Spleen (tissue), 11 donors: ENCODE measurements at regions not wholly inside any gene's neighbourhood (a gene's known extent, or its start where the extent isn't known, plus 50 kb on each side); places are given as distances from the start of the nearest gene placed in this dataset.

Source experiments
- DNase-seq: peaks from one replicate; pipeline ENCODE4 v3.0.0-alpha.2; 2020
- H3K27ac ChIP-seq, 8 donors: fragments of 200-600 bp; sonication (generic) in 7 of 8; 1 replicate in 4 of 8; 2 replicates in 4 of 8; pipeline versions ENCODE4 v1.5.0 to v1.8.0; 2016 to 2021; ENCODE audit warnings: inconsistent platforms in 4 of 8, mild to moderate bottlenecking in 4 of 8, moderate library complexity in 1 of 8
- H3K27me3 ChIP-seq, 7 donors: fragments of 200-600 bp; sonication (generic) in 6 of 7; replicated peaks in 1 of 7; 1 replicate in 4 of 7; 2 replicates in 3 of 7; pipeline versions ENCODE4 v1.5.0 to v1.8.0; 2016 to 2021; ENCODE audit warnings: inconsistent platforms in 3 of 7, mild to moderate bottlenecking in 1 of 7
- H3K36me3 ChIP-seq, 6 donors: fragments of 200-600 bp; sonication (generic) in 5 of 6; 1 replicate in 4 of 6; 2 replicates in 2 of 6; pipeline versions ENCODE4 v1.5.0 to v1.8.0; 2016 to 2021; ENCODE audit warnings: inconsistent platforms in 2 of 6
- H3K4me1 ChIP-seq, 6 donors: fragments of 200-600 bp; sonication (generic) in 5 of 6; 1 replicate in 3 of 6; 2 replicates in 3 of 6; pipeline versions ENCODE4 v1.5.0 to v1.8.0; 2016 to 2021; ENCODE audit warnings: inconsistent platforms in 3 of 6
- H3K4me3 ChIP-seq, 8 donors: fragments of 200-600 bp; sonication (generic) in 7 of 8; 1 replicate in 4 of 8; 2 replicates in 4 of 8; pipeline versions ENCODE4 v1.5.0 to v1.8.0; 2016 to 2021; ENCODE audit warnings: inconsistent platforms in 4 of 8, mild to moderate bottlenecking in 4 of 8, moderate library complexity in 2 of 8
- H3K9me3 ChIP-seq, 8 donors: fragments of 200-600 bp; sonication (generic) in 7 of 8; 1 replicate in 4 of 8; 2 replicates in 4 of 8; pipeline versions ENCODE4 v1.5.0 to v1.8.0; 2016 to 2021; ENCODE audit warnings: inconsistent platforms in 4 of 8
- POLR2A ChIP-seq, 3 donors: fragments of 450-650 bp; IDR thresholded peaks; one replicate each; pipeline ENCODE4 v1.5.1; 2017; ENCODE audit warnings: antibody characterized with exemption in 3 of 3, mild to moderate bottlenecking in 1 of 3
- POLR2AphosphoS5 ChIP-seq, 3 donors: sonication (generic); formaldehyde crosslinking; IDR thresholded peaks; one replicate each; pipeline ENCODE4 v1.5.1; 2017; ENCODE audit warnings: antibody characterized with exemption in 3 of 3
- WGBS, 5 donors: extraction: QIAGEN DNeasy Blood & Tissue Kit in 3 of 5; methylation state at CpG; one replicate each; pipeline versions ENCODE4 v1.1.5 to v1.1.7; 2013 to 2018; 5-methylcytosine and 5-hydroxymethylcytosine counted together
- intact Hi-C: fragments of 100-400 bp; cut with DNase I; formaldehyde crosslinking; loops from one replicate; pipeline ENCODE4 v1.15.0; 2023; ENCODE audit warnings: low total_unique reads
- TF ChIP-seq, protein P1 (sequence below), 11 experiments: fragments of 200-600 bp in 7 of 11; fragments of 450-650 bp in 4 of 11; sonication (generic) in 4 of 11; IDR thresholded peaks in 8 of 11; conservative IDR thresholded peaks in 3 of 11; 1 replicate in 7 of 11; 2 replicates in 4 of 11; pipeline versions ENCODE4 v1.4.0 to v1.8.0; 2016 to 2021; ENCODE audit warnings: antibody characterized with exemption in 11 of 11, inconsistent platforms in 4 of 11, mild to moderate bottlenecking in 1 of 11
- donor health status: healthy with polysubstance abuse.
- donor health status: DM: no; HTN: no; CAD: no; lungs with moderate emphysema.
- donor health status: DM: no; HTN: no; CAD: no.
- donor health status: Bipolar disorder and iron deficiency.
- donor health status: healthy.
- donor health status: DM: no; HTN: no; CAD: no.
- donor health status: DM: yes; HTN: yes; CAD: no.

- 15 to 52% (median 24%) methylated on average over 2 of the region's 2 CpGs for whole genome bisulfite sequencing, 5 donors
- TF ChIP-seq, protein P1, sequence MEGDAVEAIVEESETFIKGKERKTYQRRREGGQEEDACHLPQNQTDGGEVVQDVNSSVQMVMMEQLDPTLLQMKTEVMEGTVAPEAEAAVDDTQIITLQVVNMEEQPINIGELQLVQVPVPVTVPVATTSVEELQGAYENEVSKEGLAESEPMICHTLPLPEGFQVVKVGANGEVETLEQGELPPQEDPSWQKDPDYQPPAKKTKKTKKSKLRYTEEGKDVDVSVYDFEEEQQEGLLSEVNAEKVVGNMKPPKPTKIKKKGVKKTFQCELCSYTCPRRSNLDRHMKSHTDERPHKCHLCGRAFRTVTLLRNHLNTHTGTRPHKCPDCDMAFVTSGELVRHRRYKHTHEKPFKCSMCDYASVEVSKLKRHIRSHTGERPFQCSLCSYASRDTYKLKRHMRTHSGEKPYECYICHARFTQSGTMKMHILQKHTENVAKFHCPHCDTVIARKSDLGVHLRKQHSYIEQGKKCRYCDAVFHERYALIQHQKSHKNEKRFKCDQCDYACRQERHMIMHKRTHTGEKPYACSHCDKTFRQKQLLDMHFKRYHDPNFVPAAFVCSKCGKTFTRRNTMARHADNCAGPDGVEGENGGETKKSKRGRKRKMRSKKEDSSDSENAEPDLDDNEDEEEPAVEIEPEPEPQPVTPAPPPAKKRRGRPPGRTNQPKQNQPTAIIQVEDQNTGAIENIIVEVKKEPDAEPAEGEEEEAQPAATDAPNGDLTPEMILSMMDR (IDR thresholded peaks at IDR 0.05 in 8 of 11, conservative IDR thresholded peaks at IDR 0.05 in 3 of 11): no peak
- TF ChIP-seq POLR2A (IDR thresholded peaks at IDR 0.05): no peak
- no peak for TF ChIP-seq POLR2AphosphoS5 (IDR thresholded peaks at IDR 0.05)
Observed at GRCh38 chr14:97506626-97507025, 709.4 kb downstream of the VRK1 start.

DNA sequence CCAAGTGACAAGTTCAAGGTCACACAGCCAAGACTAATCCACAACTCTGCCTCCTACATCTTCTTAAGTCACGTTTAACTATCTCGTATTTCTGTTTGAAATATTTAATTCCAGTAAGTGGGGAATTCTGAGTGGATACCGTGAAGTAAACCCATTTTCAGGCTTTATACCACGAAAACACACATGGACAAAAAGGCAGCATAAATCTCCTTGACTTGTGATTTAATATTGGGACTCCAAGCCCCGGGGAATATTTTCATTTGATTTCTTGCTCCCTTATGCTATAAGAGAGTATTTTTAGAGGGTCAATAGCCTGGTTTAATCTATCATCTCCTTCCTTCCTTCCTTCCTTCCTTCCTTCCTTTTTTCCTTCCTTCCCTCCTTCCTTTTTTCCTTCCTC, 716.7 kb downstream of the VRK1 start:
- intact Hi-C loops: no loop called here
- no peaks in the 10 kb centered on the region for H3K36me3 ChIP-seq
- no peak for DNase-seq
- 84 to 92% (median 86%) methylated on average over 5 of the region's 5 CpGs for WGBS, 5 donors
- H3K4me3 ChIP-seq: no peak overlapping the region
- TF ChIP-seq POLR2AphosphoS5 (IDR thresholded peaks at IDR 0.05): no peak
- TF ChIP-seq, protein P1 (IDR thresholded peaks at IDR 0.05 in 8 of 11, conservative IDR thresholded peaks at IDR 0.05 in 3 of 11): no peak
- no peak for TF ChIP-seq POLR2A (IDR thresholded peaks at IDR 0.05)
- no peaks in the 10 kb centered on the region for H3K9me3 ChIP-seq
- H3K27me3 ChIP-seq: no peaks in the 10 kb centered on the region
- H3K4me1 ChIP-seq: no peaks in the 10 kb centered on the region
- no peak overlapping the region for H3K27ac ChIP-seq

More at GRCh38 chr14:97506626-97507025, 709.4 kb downstream of the VRK1 start:
- no peaks in the 10 kb centered on the region for H3K4me1 ChIP-seq
- intact Hi-C loops: no loop called here
- H3K4me3 ChIP-seq: no peak overlapping the region
- no peak for DNase-seq
- peaks cover 0 to 12% (median 0%) of the 10 kb centered on the region in 8 donors for H3K9me3 ChIP-seq
- H3K27me3 ChIP-seq: no peaks in the 10 kb centered on the region
- no peaks in the 10 kb centered on the region for H3K36me3 ChIP-seq
- H3K27ac ChIP-seq: no peak overlapping the region

GRCh38 chr14:97517566-97518234, 720.5 kb downstream of the VRK1 start:
- DNase-seq: no peak
- WGBS, 5 donors: 77 to 89% (median 79%) methylated on average over 5 of the region's 5 CpGs

DNA sequence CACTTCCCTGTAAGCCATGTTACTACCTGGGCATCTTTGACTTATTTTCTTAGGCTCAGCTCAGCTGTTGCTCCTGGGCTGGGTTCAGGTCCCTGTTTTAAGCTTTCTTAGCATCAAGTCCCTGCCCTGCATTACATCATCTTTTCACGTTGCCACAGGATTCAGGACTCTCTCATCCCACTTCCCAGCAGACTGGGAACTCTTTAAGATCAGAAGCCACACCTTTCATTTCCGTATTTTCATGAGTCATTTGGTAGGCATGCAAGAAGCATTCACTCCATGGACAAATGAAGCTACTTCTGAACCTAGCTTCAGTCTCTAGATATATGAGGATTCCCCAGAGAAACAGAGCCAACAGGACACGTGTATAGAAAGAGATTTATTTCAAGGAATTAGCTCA, 726.8 kb downstream of the VRK1 start:
- WGBS, 5 donors: 54 to 77% (median 63%) methylated on average over 3 of the region's 3 CpGs
- no peak for DNase-seq
- Histone ChIP-seq H3K27ac (no peak overlapping the region), H3K4me3 (no peak overlapping the region), H3K27me3 (no peaks in the 10 kb centered on the region), H3K4me1 (no peaks in the 10 kb centered on the region), H3K9me3 (no peaks in the 10 kb centered on the region), H3K36me3 (no peaks in the 10 kb centered on the region)
- intact Hi-C loops: no loop called here
- TF ChIP-seq, protein P1 (IDR thresholded peaks at IDR 0.05 in 8 of 11, conservative IDR thresholded peaks at IDR 0.05 in 3 of 11): no peak
- TF ChIP-seq POLR2AphosphoS5 (IDR thresholded peaks at IDR 0.05) (no peak), POLR2A (IDR thresholded peaks at IDR 0.05) (no peak)

More at GRCh38 chr14:97517566-97518234, 720.5 kb downstream of the VRK1 start:
- no peaks in the 10 kb centered on the region for H3K36me3 ChIP-seq
- H3K4me1 ChIP-seq: no peaks in the 10 kb centered on the region
- H3K9me3 ChIP-seq: no peaks in the 10 kb centered on the region
- no peak overlapping the region for H3K4me3 ChIP-seq
- no peak for TF ChIP-seq POLR2A (IDR thresholded peaks at IDR 0.05)
- TF ChIP-seq, protein P1 (IDR thresholded peaks at IDR 0.05 in 8 of 11, conservative IDR thresholded peaks at IDR 0.05 in 3 of 11): no peak
- no peak for TF ChIP-seq POLR2AphosphoS5 (IDR thresholded peaks at IDR 0.05)
- intact Hi-C loops: no loop called here
- no peak overlapping the region for H3K27ac ChIP-seq
- H3K27me3 ChIP-seq: no peaks in the 10 kb centered on the region
